Kidney (tissue), 13 donors: ENCODE measurements at regions not wholly inside any gene's neighbourhood (a gene's known extent, or its start where the extent isn't known, plus 50 kb on each side); places are given as distances from the start of the nearest gene placed in this dataset.
A peak's percentile ranks its signal among the peaks of the same experiment; 100 is the strongest.

Source experiments
- DNase-seq, 5 donors: peaks; one replicate each; pipeline ENCODE4 v3.0.0-alpha.2; 2013 to 2020
- FAIRE-seq: peaks from 2 replicates; lab custom pipeline; 2012; peaks lifted over from hg19 to GRCh38; lab: Jason Lieb, UNC
- H3K27ac ChIP-seq, 2 donors: one replicate each; pipeline ENCODE4 v1.7.0; 2013; ENCODE audit warnings: low read depth in 2 of 2, low read length in 2 of 2, inconsistent platforms in 1 of 2
- H3K27me3 ChIP-seq: one replicate; pipeline ENCODE4 v1.7.1; 2013; ENCODE audit warnings: low read length, inconsistent platforms; ENCODE audit not compliant: control insufficient read depth, insufficient read depth
- H3K36me3 ChIP-seq, 3 donors: one replicate each; pipeline versions ENCODE4 v1.7.0 to v1.7.1; 2013; ENCODE audit warnings: low read length in 3 of 3, control low read depth in 1 of 3, inconsistent platforms in 1 of 3; ENCODE audit not compliant: insufficient read depth in 3 of 3, control insufficient read depth in 2 of 3
- H3K4me1 ChIP-seq, 3 donors: one replicate each; pipeline versions ENCODE4 v1.7.0 to v1.7.1; 2013; ENCODE audit warnings: low read length in 3 of 3, inconsistent platforms in 1 of 3, low read depth in 1 of 3; ENCODE audit not compliant: control insufficient read depth in 2 of 3, insufficient read depth in 2 of 3
- H3K4me3 ChIP-seq, 3 donors: one replicate each; pipeline versions ENCODE4 v1.7.0 to v1.8.1; 2013; ENCODE audit warnings: low read length in 3 of 3, control low read depth in 1 of 3, inconsistent platforms in 1 of 3
- H3K9ac ChIP-seq, 3 donors: one replicate each; pipeline versions ENCODE4 v1.7.0 to v1.7.1; 2013; ENCODE audit warnings: low read length in 3 of 3, control low read depth in 1 of 3, inconsistent platforms in 1 of 3
- H3K9me3 ChIP-seq, 3 donors: one replicate each; pipeline versions ENCODE4 v1.7.0 to v1.7.1; 2013; ENCODE audit warnings: low read length in 3 of 3, control low read depth in 1 of 3, inconsistent platforms in 1 of 3; ENCODE audit not compliant: control insufficient read depth in 2 of 3, insufficient read depth in 1 of 3
- intact Hi-C: fragments of 100-400 bp; cut with DNase I; formaldehyde crosslinking; loops from one replicate; pipeline ENCODE4 v1.11.1; 2022
- TF ChIP-seq, protein P1 (sequence below): IDR thresholded peaks from 3 replicates; pipeline ENCODE4 v1.5.1; 2012; ENCODE audit warnings: mild to moderate bottlenecking, moderate library complexity, borderline replicate concordance; ENCODE audit not compliant: insufficient read depth; ENCODE audit errors: extremely low read depth
- donor health status: control.
- donor health status: control.
- donor health status: control.
- donor health status: control.
- donor health status: control.
- donor health status: DM: yes; HTN: yes; CAD: no.
- donor health status: Normal renal cell carcinoma (clear cell type).

DNA sequence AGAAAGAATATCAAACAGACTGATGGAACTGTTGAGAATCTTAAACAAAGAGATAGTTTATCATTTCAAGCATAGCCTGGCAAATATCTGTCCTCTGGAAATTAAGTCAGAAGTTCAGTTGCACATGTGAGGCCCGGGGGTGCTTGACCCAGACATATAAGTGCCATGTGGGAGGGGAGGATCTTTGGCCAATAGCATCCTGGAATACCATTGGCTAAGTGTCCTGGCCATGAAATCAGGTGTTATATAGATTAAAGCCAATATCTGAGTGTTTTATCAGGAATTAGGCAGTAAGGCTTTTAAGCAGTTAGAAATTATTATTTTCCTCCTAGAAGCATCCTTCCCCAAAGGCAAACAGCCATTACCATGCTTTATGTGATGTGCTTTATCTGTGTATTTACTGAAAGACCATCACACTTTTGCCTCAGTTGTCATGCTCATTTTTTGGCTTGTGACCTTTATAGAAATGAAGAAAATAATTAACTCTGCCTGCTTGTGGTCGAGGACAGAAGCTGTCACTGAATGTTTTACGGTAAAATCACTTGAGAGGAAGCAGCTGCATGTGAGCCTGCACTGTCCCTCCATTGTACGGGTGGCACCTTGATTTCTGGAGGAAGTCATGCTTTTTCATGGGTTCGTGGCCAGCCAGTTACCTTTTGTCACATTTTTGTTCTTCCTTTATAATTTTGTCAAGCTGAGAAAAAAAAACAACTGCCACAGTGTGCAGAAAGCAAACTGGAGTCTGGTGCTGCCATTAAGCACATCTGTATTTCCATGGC is 259.9 kb upstream of the FMN2 start:
- H3K4me3 ChIP-seq = no peak overlapping the region
- H3K9me3 ChIP-seq = no peaks in the 10 kb centered on the region
- no peaks in the 10 kb centered on the region for H3K4me1 ChIP-seq
- no peaks in the 10 kb centered on the region for H3K36me3 ChIP-seq
- no peak overlapping the region for H3K9ac ChIP-seq
- no peak overlapping the region for H3K27ac ChIP-seq
- H3K27me3 ChIP-seq = no peaks in the 10 kb centered on the region
- intact Hi-C loops = no loop called here
- TF ChIP-seq, protein P1, sequence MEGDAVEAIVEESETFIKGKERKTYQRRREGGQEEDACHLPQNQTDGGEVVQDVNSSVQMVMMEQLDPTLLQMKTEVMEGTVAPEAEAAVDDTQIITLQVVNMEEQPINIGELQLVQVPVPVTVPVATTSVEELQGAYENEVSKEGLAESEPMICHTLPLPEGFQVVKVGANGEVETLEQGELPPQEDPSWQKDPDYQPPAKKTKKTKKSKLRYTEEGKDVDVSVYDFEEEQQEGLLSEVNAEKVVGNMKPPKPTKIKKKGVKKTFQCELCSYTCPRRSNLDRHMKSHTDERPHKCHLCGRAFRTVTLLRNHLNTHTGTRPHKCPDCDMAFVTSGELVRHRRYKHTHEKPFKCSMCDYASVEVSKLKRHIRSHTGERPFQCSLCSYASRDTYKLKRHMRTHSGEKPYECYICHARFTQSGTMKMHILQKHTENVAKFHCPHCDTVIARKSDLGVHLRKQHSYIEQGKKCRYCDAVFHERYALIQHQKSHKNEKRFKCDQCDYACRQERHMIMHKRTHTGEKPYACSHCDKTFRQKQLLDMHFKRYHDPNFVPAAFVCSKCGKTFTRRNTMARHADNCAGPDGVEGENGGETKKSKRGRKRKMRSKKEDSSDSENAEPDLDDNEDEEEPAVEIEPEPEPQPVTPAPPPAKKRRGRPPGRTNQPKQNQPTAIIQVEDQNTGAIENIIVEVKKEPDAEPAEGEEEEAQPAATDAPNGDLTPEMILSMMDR = no peak
- DNase-seq = no peak
- FAIRE-seq = no peak

DNA sequence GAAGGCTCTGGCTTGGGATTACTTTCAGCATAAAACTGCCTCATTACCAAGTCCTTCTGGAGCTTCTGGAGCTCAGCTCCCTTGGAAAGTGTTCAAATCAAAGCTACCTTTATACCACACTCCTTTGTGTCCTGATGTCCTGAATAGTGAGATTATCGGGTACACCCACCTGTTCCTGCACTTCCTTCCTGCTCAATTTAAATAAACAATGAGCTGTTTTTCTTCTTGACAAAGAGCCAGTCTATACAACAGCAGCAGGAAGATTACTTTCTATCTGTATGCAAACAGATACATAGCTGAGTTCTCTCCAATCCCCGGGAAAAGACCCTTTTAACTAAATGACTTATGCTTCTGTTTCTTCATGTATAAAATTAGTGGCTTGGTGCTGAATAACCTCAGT is 258.0 kb upstream of the FMN2 start:
- Histone ChIP-seq H3K27ac (no peak overlapping the region), H3K4me3 (no peak overlapping the region), H3K4me1 (no peaks in the 10 kb centered on the region), H3K9ac (no peak overlapping the region), H3K27me3 (no peaks in the 10 kb centered on the region), H3K36me3 (no peaks in the 10 kb centered on the region), H3K9me3 (no peaks in the 10 kb centered on the region)
- FAIRE-seq = no peak
- TF ChIP-seq, protein P1 = no peak
- DNase-seq = peak in 1 of 5 donors; percentile 30
- intact Hi-C loops = no loop called here

DNA sequence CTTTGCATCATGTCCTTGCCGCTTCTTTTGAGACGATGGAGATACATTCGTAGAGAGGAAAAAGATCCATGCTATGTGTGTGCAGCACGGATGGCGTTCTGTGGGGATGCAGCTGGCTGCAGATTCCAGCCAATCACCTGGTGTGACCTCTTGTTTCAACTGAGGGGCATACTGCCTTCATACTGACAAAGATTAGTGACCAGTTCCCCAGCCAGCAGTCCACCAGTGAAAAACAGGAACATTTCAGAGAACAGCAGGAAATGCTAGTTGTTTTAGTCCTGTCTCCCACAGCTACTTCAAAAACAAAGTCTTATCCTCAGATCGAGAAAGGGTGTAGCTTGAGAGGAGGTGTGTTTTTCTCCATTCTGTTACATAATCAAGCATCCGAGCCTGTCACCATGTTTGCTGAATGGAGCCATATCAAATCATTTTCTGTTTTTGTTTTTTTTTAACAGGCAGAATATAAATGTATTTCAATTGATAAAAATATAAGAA is 255.7 kb upstream of the FMN2 start:
- H3K36me3 ChIP-seq = no peaks in the 10 kb centered on the region
- no peak overlapping the region for H3K27ac ChIP-seq
- H3K4me3 ChIP-seq = no peak overlapping the region
- no peaks in the 10 kb centered on the region for H3K9me3 ChIP-seq
- H3K9ac ChIP-seq = no peak overlapping the region
- TF ChIP-seq, protein P1 = no peak
- no peaks in the 10 kb centered on the region for H3K27me3 ChIP-seq
- intact Hi-C loops = no loop called here
- DNase-seq = peak in 1 of 5 donors; percentile 23
- no peaks in the 10 kb centered on the region for H3K4me1 ChIP-seq
- FAIRE-seq = no peak
